ENCODE measurements at regions not wholly inside any gene's neighbourhood (a gene's known extent, or its start where the extent isn't known, plus 50 kb on each side); places are given as distances from the start of the nearest gene placed in this dataset.

DNA sequence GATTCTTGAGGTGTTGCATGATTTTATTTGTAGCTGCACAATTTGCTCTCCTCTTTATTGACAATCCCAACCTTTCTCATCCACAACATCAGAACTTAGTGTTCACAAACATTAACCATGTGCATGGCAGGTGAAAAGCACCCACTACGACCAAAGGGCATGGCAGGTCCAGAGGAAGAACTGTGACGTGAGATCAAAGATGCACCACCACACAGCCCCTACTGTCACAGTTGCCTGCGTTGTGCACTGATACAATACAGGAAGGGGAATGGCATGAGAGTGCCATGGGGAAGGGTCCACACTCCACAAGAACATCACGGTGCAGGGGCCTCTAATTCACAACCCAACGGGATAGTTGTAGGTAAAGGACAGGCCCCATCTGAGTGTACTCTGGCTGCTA, 217.1 kb upstream of the PFKP start:
- no peak for DNase-seq

DNA sequence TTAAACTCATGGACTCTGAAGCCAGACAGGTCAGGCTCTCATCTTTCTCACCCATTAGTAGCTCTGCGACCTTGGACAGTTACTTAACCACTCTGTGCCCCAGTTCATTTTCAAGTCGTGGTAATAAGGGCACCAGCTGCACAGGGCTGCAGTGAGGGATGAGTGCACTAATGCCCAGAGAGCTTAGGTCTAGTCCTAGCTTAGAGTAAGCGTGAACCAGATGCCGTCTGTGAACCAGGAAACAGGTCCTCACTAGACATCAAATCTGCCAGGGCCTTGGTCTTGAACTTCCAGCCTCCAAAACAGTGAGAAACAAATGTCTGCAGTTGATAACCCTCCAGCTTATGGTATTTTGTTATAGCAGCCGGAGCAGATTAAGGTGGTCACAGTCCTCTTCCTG, 222.4 kb upstream of the PFKP start:
- no peak for DNase-seq

DNA sequence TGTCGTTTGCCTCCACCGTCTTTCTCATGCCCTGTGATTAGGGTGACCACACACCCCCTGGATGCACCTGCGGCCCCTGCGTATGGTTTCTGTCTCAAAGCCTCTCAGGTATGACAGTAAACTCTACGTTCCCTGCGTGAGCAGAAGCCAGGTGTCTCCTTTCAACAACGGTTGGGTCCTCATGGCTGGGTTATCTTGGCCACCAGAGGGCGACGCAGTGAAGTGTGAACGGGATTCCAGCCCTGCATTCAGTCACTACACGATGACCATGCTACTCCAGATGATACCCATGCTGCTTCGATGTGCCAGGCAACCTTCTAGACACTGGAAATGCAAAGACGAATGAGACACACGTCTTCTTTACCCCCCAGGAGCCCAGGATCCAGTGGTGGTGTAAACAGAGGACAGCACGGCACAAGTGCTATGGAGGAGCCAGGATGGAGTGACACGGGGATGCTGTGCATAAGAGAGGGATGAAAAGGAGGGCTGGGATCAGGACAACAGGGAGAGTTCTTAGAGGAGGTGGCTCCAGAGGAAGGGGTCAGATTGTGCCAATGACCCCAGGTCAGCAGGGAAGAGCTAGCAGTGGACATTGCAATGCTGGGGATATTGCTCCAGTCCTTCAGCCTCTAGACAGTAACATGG, 228.1 kb upstream of the PFKP start:
- DNase-seq = no peak

DNA sequence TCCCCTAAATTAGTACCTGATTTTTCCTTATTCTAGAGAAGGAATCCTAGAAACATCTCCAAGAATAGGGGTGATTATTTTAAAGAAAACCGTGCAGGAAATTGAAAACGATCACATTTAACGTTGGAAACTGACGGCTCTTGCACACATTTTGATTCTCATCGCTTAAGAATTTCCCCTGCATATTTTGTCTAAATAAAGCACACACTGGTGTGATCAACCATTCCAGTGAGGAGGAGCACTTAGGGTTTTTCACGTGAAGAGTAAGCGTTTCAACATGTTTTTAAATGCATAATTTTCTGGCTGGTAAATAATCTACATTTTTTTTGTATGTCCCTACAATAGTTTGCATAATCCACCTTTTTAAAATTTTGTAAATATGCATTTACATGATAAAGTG, 229.7 kb upstream of the PFKP start:
- DNase-seq = no peak

DNA sequence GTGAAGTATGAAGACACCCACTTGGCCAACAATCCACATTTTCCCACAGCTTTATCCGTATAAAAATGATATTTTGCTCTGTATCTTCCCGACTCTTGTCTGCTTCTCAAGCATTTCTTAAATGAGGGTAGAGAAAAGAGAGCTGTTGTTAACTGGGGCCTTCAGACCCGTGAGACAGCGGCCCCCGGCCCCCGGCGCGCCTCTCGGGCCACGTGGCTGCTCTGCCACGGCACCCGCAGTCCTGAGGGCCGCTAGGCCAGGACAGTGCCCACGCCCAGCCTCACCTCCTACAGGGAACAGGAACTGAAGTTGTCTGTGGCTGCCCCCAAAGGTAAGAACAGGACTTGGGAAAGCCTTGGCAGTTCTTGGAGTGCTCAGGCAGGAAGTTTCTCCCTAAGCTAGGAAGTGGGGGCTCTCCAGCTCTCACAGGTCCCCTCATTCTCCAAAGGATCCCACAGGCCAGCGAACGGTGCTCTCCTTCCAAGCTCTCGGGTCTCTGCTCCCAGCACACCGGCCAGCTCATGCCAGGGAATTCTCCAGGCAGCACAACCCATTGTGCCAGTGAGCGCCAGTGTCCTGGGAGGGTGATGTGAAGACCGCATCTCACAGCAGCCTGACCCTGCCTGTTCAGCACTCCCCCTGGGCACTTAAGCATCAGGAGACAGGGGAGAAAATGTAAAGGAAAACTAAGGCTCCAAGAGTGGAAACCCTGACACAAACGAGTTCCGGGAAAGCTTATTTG, 230.3 kb upstream of the PFKP start:
- DNase-seq = no peak

DNA sequence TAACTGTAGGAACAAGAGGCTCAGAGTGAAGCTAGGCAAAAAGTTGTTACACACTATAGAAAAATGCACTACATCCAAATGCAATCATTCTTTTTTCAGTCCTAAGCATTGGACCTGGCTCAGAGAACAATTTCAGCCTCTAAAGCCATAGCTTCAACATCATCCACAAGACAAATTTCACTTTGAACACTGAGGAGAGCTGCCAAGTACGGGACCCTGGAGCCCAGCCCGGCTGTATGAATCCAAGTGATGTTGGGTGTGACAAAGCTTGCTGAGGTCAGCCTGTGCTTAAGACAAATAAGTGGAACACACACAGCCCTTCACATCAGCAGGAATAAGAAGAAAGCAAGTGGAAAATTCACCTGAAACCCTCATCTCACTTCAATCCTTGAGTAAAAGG, 233.1 kb upstream of the PFKP start:
- DNase-seq = no peak

DNA sequence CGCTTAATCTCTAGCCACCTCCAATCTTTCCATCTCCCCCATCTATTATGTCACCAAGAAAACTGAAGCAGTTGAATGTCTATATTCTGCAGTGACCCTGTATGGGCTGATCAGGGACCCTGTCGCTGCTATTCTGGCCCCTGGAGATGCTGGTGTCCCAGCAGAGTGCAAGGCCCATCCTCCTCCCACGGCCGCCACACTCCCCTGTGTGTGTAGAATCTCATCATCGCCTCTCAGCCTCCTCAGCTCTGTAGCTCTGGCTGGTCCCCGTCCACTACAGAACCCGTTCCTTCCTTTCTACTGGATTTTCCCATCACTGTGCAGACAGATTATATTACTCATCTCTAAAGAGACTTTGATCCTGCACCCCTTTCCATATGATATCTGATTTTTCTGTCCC, 235.8 kb upstream of the PFKP start:
- no peak for DNase-seq

DNA sequence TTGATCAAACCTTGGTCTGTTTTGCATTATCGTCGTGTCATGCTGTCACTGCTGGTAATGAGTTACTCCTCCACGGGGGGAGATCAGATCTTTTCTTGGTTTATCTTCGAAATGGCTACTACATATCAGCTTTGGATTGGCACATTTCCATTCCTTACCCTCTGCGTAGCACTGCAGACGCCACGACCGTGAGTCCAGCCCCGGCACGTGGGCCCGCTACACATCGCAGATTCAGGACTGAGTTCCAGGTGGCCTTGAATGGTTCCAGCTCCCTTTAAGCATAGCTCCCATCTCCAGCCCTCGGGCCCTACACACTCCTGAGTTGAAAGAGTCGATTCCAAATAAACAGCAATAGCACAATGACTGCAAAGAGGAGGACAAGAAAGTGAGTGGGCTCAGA, 238.6 kb upstream of the PFKP start:
- no peak for DNase-seq

DNA sequence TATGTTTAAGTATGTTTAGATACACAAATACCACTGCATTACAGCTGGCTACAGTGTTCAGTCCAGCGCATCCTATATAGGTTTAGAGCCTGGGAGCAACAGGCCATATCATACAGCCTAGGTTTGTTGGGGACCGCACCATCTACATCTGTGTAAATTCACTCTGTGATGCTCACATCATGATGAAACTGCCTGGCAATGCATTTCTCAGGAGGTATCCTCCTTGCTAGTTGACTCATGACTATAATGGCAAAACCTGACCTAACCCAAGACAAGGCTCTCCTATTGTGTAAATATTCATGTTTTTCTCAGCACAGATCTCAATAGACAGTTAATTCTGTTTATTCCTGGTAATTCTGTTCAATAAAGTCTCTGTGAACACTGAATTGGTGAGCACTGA, 240.7 kb upstream of the PFKP start:
- no peak for DNase-seq

DNA sequence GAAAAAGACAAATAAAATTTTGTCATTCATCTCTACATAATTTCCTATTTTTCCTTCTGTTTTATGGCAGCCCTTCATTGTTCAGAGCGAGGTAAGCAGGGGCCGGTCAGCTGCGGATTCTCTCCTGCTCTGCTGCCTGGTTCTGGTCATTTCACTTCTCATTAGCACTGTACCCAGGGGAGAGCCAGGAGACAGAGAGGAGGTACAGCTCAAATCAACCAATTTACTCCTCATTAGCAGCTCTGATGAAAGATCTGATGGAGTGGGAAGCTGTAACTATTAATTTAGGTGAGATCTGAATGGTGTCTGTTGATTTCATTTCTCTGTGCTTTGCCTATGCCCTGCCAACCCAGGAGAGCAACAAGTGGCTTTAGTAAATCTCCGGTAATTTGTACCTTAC, 241.5 kb upstream of the PFKP start:
- no peak for DNase-seq

DNA sequence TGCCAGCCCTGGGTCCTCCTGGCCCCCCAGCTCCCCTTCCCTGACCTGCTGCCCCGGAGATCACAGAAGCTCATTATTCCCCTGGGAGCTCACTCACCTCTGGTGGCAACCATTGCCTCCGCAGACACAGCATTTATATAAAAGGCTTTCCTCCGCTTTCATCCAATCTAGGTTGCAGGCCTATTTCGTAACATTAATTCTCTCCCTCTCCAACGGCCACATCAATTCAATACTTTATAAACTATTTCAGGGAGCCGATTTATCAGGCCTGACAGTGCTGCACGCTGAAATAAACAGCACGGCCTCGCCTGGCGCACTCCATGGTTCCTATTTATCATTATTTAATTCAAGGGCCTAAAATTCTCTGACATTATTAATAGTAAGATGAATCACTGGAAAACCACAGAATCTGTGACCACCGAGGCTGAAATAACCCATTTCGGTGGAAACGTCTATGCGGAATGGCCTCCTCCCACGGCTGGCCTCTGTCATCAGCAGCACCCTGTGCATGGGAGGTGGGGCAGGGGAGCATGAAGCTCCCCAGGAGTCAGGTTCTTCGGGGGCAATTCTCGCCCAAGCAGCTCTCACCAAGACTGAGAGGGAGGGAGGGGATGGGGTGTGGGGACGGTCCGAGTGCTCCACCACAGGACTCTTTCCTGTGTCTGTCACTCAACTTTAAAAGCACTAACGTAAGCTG, 249.3 kb upstream of the PFKP start:
- no peak for DNase-seq

DNA sequence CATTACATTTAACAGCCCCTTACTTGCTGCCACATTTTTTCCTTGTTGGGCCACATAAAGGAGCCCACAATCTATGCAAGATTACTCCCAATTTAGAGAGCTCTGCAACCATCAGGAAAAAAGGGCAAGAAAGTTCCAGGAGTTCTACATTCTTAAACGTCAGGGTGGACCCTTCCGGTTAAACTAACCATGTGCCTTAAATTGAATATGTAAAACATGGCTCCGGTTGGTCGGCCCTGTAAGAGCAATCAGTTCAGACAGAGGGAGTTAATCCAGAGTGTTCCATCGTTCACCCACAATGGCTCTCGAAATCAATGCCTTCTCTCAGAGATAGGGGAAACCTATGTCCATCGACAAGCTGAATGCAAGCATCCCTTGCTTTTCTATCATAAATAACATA, 253.7 kb upstream of the PFKP start:
- DNase-seq = no peak

DNA sequence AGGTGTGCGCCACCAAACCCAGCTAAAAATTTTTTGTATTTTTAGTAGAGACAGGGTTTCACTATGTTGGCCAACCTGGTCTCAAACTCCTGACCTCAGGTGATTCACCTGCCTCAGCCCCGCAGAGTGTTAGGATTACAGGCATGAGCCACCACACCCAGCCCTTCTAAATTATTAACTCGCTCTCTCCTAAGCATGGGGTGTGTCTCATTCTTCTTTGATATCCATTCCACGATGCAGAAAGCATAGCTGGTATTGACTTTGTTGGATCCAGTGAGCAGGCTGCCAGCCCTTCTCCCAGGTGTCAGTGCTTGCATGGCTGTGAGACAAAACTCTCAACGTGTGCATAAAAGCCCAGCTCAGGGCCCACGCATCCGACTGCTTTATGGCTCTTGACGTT, 254.1 kb upstream of the PFKP start:
- DNase-seq = no peak

DNA sequence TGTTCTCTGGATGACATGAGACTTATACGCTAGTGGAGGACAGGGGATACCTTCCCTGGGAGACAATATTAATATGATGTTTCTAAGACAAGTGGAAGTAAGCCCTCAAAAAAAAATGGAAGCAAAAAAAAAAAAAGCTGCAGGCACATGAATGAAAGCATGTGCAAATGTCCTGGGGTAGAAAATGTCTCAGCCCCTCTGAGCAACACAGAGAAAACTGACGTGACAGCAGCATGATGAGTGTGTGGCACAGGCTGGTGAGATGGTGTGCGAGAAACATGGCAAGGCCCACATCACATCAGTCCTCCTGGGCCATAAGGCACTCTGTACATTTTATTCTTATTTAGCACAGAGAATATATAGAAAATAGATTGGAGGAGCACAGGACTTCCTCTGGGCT, 254.7 kb upstream of the PFKP start:
- no peak for DNase-seq

DNA sequence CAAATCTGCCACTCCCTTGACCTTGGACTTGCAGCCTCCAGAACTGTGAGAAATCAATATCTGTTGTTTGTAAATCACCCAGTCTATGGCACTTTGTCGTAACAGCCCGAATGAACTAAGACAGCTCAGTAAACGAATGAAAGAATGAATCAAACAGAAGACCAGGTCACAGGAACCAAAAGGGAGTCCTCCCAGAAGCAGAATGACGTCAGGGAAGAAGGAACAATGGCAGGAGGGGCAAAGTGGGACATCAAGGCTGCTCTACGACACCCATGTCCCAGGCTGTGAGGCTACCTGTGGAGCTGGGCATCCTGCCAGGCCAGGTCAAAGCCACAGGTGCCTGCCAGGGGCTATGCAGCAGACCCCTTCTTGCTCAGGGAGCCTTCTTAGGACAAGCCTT, 267.2 kb upstream of the PFKP start:
- DNase-seq = no peak

DNA sequence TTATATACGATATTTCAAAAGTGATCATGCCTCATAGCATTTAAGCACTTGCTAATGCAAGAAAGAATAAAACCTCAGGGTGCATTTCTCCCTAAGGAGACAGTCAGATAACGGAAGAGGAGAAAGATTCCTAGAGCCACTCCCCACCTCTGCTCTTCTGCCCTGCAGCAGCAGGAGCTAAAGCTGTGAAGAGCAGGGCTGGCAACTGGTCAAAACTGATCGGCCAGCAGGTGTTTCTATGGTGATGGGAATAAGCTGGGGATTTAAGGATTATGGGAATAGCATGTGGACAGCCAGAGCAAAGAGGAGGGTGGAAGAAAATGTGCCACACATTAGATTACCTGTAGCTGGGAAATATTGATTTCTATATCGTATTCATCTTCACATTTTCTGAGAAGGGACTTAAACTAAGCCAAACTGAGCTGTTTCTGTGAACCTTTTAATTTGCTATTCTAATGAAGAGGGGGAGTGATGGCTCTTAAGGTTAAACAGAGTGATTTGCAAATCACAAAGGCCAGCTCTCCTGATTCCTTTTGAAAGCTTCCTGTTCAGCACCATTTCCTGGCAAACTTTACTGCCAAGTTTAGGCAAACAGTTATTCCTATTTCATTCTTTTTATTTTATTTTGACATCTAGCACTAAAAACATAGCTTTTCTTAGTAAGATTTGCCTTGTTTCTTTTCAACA, 268.9 kb upstream of the PFKP start:
- no peak for DNase-seq

DNA sequence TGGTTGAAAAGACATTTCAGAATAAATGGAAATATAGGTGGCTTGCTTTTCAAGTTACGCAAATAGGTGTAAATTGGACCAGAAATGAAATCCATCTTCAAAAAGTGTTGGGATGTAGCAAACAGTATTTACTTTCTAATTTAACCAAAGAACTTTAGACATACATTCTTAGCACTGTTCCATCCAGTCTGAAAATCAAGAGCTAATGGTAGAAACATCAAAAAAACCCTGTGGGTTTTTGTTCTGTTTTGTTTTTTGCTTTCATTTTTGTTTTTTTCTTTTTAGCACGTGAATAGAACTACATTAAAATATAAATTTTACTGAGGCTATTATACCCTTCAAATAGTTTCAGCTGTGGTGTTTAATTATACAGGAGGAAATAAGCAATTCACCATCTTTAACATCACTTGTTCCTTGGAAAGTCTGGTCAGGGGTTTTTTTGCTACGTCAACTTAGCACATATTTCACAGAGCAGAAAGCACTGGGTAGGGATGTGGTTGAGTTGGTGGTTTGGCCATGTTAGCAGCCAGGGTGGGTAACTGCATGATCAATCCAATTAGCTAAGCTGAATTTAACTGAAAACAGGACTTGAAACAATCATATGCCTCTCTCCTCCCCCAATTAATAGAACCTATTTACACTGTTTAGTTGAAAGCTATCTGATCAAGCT, 275.4 kb upstream of the PFKP start:
- DNase-seq = no peak

DNA sequence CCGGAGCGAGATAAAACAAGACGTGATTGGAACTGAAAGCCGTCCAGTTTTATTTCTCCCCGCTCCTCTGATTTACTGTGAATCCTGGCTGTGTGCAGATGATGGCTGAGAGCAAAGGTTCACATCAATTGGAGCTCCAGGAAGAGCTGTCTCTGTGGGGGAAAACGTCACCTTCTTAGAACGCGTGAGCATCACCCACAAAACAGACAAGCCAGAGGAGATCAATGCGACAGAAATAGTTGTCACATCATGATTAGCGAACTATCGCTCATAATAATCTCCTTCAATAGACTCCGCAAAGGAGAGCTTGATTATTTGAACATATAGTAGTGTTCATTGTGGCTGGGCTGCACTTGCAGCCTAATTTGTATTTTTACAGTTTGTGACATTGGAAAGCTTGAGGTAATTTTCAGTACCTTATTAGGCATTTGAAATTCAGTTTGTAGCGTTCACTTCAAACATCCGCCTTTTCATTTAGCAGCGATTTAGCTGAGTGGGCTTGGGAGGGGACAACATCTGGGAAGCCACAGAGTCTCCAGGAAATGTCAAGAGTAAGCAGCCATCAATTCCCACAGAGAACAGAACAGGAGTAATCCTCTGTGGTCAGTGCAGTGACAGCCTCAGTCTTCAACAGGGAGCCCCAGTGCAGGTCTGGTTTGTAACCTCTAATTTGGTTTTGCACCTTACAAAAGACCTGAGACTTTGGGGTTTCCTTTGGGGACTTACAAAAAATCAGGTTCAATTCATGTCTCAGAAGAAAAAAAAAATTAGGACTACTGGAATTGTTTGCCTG, 276.8 kb upstream of the PFKP start:
- DNase-seq = no peak

DNA sequence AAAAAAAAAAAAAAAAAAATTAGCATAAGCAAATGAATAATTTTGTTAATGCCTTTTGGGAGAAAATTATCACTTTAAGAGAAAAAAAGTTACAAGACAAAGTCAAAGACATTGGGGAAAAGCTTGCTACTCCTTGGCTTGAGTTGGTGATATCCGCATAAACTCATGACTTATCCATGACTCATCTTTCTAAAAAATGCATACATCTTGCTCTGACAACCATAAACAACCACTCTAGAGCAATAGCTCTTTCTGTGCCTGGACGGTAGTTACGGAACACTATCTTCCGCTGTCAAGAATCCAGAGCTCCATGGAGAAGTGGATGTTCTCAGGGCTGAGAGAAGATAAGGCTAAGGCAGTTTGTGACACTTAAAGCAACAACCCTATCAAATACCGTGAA, 281.1 kb upstream of the PFKP start:
- DNase-seq = no peak

DNA sequence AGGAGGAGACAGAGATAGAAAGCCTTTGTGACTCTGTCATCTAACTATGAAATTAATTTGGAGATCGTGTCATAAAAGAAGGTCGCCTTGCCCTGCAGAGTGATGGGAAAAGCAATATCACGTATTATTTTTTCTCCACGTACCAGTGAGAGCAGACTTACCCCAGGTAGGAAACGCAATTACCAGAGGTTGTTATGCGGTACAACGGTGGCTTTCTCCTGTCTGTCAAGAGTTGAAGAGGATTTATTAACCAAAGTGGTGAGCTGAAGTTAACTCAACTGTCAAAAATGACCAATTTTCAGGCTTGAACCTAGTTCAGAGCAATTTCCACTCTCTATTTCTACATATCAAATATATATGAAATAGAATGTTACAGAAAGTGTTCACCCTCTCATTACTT, 282.6 kb upstream of the PFKP start:
- DNase-seq = no peak

DNA sequence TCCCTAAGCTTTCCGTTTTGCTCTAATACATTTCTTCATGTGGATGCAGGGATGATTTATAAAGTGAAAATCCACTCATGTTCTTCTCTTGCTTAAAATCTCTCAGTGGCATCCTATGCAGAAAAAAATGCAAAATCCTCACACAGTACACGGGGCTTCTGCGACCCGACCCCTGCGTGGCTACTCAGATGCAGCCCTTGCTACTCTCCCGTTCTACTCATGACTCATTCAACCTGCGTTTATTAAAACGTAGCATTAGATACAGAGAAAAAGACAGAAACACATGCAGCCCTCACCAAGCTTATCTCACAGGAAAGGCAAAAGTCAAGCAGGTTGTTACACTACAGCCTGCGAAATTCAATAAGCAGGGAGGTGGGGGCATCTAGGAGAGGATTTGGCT, 284.4 kb upstream of the PFKP start:
- DNase-seq = no peak

DNA sequence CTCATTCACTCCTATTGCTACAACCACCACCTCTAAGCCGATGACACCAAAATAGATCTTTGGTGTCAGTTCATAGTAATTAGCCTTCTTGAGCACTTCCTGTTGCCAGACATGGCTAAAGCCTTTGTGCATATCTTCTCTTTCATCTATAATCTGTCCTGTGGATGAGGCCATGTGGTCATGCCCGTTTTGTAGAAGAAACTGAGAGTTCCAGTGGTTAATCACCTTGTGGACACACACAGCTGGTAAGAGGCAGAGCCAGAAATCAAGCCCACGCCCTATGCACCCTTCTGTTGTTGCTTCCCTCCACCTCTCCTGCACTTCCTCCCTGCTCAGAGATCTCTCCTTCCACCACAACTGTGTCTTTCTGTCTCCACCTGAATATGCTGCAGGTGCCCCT, 285.1 kb upstream of the PFKP start:
- DNase-seq = no peak

Data from GF-D8 (cell line).